ENCODE measurements at regions not wholly inside any gene's neighbourhood (a gene's known extent, or its start where the extent isn't known, plus 50 kb on each side); places are given as distances from the start of the nearest gene placed in this dataset.
"Not testable (repeated sequence)": the region's sequence is repeated elsewhere in the genome, so short reads cannot be mapped to it uniquely, and the experiment has no call there.

GRCh38 chr1:219710529-219711194 is 97.8 kb upstream of the ZC3H11B start:
- no peaks in the 10 kb centered on the region for H3K36me3 ChIP-seq (replicated peaks in 1 of 2; ENCODE audit: control insufficient read depth in 1 of 2, insufficient read depth in 2 of 2, low read length in 2 of 2)
- no peak overlapping the region for H3K4me3 Mint-ChIP-seq
- no peak for DNase-seq
- no peaks in the 10 kb centered on the region for H3K79me2 ChIP-seq (ENCODE audit: insufficient read depth, low read length)
- H3K4me3 ChIP-seq (replicated peaks in 1 of 3; ENCODE audit: low read depth in 2 of 3, low read length in 3 of 3): no peak overlapping the region
- no peaks in the 10 kb centered on the region for H3K4me1 Mint-ChIP-seq
- no peaks in the 10 kb centered on the region for H3K36me3 Mint-ChIP-seq
- H3K9me3 Mint-ChIP-seq: peaks cover 0 to 14% (median 3%) of the 10 kb centered on the region in 7 donors
- no peaks in the 10 kb centered on the region for H3K27me3 ChIP-seq (ENCODE audit: control insufficient read depth in 2 of 2, insufficient read depth in 2 of 2, low read length in 2 of 2)
- no peaks in the 10 kb centered on the region for H3K4me1 ChIP-seq (ENCODE audit: control insufficient read depth in 1 of 2, insufficient read depth in 2 of 2, low read length in 2 of 2)
- TF ChIP-seq, protein P1, sequence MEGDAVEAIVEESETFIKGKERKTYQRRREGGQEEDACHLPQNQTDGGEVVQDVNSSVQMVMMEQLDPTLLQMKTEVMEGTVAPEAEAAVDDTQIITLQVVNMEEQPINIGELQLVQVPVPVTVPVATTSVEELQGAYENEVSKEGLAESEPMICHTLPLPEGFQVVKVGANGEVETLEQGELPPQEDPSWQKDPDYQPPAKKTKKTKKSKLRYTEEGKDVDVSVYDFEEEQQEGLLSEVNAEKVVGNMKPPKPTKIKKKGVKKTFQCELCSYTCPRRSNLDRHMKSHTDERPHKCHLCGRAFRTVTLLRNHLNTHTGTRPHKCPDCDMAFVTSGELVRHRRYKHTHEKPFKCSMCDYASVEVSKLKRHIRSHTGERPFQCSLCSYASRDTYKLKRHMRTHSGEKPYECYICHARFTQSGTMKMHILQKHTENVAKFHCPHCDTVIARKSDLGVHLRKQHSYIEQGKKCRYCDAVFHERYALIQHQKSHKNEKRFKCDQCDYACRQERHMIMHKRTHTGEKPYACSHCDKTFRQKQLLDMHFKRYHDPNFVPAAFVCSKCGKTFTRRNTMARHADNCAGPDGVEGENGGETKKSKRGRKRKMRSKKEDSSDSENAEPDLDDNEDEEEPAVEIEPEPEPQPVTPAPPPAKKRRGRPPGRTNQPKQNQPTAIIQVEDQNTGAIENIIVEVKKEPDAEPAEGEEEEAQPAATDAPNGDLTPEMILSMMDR (IDR thresholded peaks at IDR 0.05): no peak
- no peak overlapping the region for H3K9ac ChIP-seq (ENCODE audit: insufficient read depth, low read length, poor library complexity, severe bottlenecking)
- H3K27ac Mint-ChIP-seq: no peak overlapping the region
- H3K27ac ChIP-seq (ENCODE audit: low read depth in 1 of 2, low read length in 2 of 2): no peak overlapping the region
- no peak overlapping the region for H3K4me2 ChIP-seq (replicated peaks; ENCODE audit: extremely low read depth, low read length, poor library complexity, severe bottlenecking)
- H3K27me3 Mint-ChIP-seq (ENCODE audit: low read depth in 3 of 3): peaks cover 0 to 2% (median 0%) of the 10 kb centered on the region in 3 donors
- H2AFZ ChIP-seq (ENCODE audit: insufficient read depth, low read depth, low read length, poor library complexity, severe bottlenecking): no peak overlapping the region
- WGBS (ENCODE audit: insufficient coverage): 100% methylated on average over 1 of the region's 6 CpGs
- H4K20me1 ChIP-seq (ENCODE audit: insufficient read depth, low read length): no peaks in the 10 kb centered on the region
- intact Hi-C loops (cut with micrococcal nuclease): no loop called here
- H3K9me3 ChIP-seq (replicated peaks in 1 of 2; ENCODE audit: control insufficient read depth in 1 of 2, insufficient read depth in 1 of 2, low read length in 2 of 2): no peaks in the 10 kb centered on the region

GRCh38 chr1:219708919-219709543 is 96.1 kb upstream of the ZC3H11B start:
- Mint-ChIP-seq H3K4me1 (no peaks in the 10 kb centered on the region), H3K9me3 (peaks cover 0 to 14% (median 3%) of the 10 kb centered on the region in 7 donors), H3K27ac (no peak overlapping the region), H3K36me3 (no peaks in the 10 kb centered on the region), H3K27me3 (ENCODE audit: low read depth in 3 of 3) (peaks cover 0 to 2% (median 0%) of the 10 kb centered on the region in 3 donors), H3K4me3 (no peak overlapping the region)
- no peaks in the 10 kb centered on the region for H3K27me3 ChIP-seq (ENCODE audit: control insufficient read depth in 2 of 2, insufficient read depth in 2 of 2, low read length in 2 of 2)
- no peak overlapping the region for H3K9ac ChIP-seq (ENCODE audit: insufficient read depth, low read length, poor library complexity, severe bottlenecking)
- DNase-seq: no peak
- H4K20me1 ChIP-seq (ENCODE audit: insufficient read depth, low read length): no peaks in the 10 kb centered on the region
- no peak overlapping the region for H3K27ac ChIP-seq (ENCODE audit: low read depth in 1 of 2, low read length in 2 of 2)
- intact Hi-C loops (cut with micrococcal nuclease): no loop called here
- H3K4me3 ChIP-seq (replicated peaks in 1 of 3; ENCODE audit: low read depth in 2 of 3, low read length in 3 of 3): no peak overlapping the region
- no peak overlapping the region for H3K4me2 ChIP-seq (replicated peaks; ENCODE audit: extremely low read depth, low read length, poor library complexity, severe bottlenecking)
- TF ChIP-seq, protein P1 (IDR thresholded peaks at IDR 0.05): no peak
- WGBS (ENCODE audit: insufficient coverage): 91% methylated on average over 2 of the region's 6 CpGs
- no peak overlapping the region for H2AFZ ChIP-seq (ENCODE audit: insufficient read depth, low read depth, low read length, poor library complexity, severe bottlenecking)
- no peaks in the 10 kb centered on the region for H3K4me1 ChIP-seq (ENCODE audit: control insufficient read depth in 1 of 2, insufficient read depth in 2 of 2, low read length in 2 of 2)
- H3K36me3 ChIP-seq (replicated peaks in 1 of 2; ENCODE audit: control insufficient read depth in 1 of 2, insufficient read depth in 2 of 2, low read length in 2 of 2): no peaks in the 10 kb centered on the region
- no peaks in the 10 kb centered on the region for H3K79me2 ChIP-seq (ENCODE audit: insufficient read depth, low read length)
- no peaks in the 10 kb centered on the region for H3K9me3 ChIP-seq (replicated peaks in 1 of 2; ENCODE audit: control insufficient read depth in 1 of 2, insufficient read depth in 1 of 2, low read length in 2 of 2)

DNA sequence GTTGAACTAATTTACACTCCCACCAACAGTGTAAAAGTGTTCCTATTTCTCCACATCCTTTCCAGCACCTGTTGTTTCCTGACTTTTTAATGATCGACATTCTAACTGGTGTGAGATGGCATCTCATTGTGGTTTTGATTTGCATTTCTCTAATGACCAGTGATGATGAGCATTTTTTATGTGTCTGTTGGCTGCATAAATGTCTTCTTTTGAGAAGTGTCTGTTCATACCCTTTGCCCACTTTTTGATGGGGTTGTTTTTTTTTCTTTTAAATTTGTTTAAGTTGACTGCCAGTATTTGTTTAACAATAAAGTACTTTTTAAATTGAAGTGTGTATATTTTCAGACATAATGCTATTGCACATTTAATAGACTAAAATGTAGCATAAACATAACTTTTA is 95.0 kb upstream of the ZC3H11B start:
- H3K9me3 ChIP-seq (replicated peaks in 1 of 2; ENCODE audit: control insufficient read depth in 1 of 2, insufficient read depth in 1 of 2, low read length in 2 of 2); H3K27me3 ChIP-seq (ENCODE audit: control insufficient read depth in 2 of 2, insufficient read depth in 2 of 2, low read length in 2 of 2); H3K36me3 ChIP-seq (replicated peaks in 1 of 2; ENCODE audit: control insufficient read depth in 1 of 2, insufficient read depth in 2 of 2, low read length in 2 of 2); H4K20me1 ChIP-seq (ENCODE audit: insufficient read depth, low read length); H3K4me1 ChIP-seq (ENCODE audit: control insufficient read depth in 1 of 2, insufficient read depth in 2 of 2, low read length in 2 of 2); H3K4me2 ChIP-seq (replicated peaks; ENCODE audit: extremely low read depth, low read length, poor library complexity, severe bottlenecking); H3K27me3 Mint-ChIP-seq (ENCODE audit: low read depth in 3 of 3); H3K27ac ChIP-seq (ENCODE audit: low read depth in 1 of 2, low read length in 2 of 2); DNase-seq; H3K27ac Mint-ChIP-seq; H2AFZ ChIP-seq (ENCODE audit: insufficient read depth, low read depth, low read length, poor library complexity, severe bottlenecking); H3K4me3 Mint-ChIP-seq; H3K4me3 ChIP-seq (replicated peaks in 1 of 3; ENCODE audit: low read depth in 2 of 3, low read length in 3 of 3); H3K4me1 Mint-ChIP-seq; H3K9ac ChIP-seq (ENCODE audit: insufficient read depth, low read length, poor library complexity, severe bottlenecking); H3K79me2 ChIP-seq (ENCODE audit: insufficient read depth, low read length); intact Hi-C loops (cut with micrococcal nuclease); H3K36me3 Mint-ChIP-seq: not testable (repeated sequence)
- no CpG with 5 or more reads among the region's 1 CpG for WGBS (ENCODE audit: insufficient coverage)
- H3K9me3 Mint-ChIP-seq: peaks cover 0 to 14% (median 3%) of the 10 kb centered on the region in 7 donors
